ENCODE measurements at regions not wholly inside any gene's neighbourhood (a gene's known extent, or its start where the extent isn't known, plus 50 kb on each side); places are given as distances from the start of the nearest gene placed in this dataset.

GRCh38 chr4:10296730-10297129, 160.5 kb downstream of the ZNF518B start:
- TF ChIP-seq POLR2A (IDR thresholded peaks at IDR 0.05): no peak
- no peak for TF ChIP-seq EP300 (IDR thresholded peaks at IDR 0.05)
- TF ChIP-seq CTCF (IDR thresholded peaks at IDR 0.05): no peak
- TF ChIP-seq POLR2AphosphoS5 (IDR thresholded peaks at IDR 0.05): no peak
